Tibial nerve (tissue), 4 donors: ENCODE measurements at regions not wholly inside any gene's neighbourhood (a gene's known extent, or its start where the extent isn't known, plus 50 kb on each side); places are given as distances from the start of the nearest gene placed in this dataset.

Experiments used
- DNase-seq, 2 donors: peaks; one replicate each; pipeline ENCODE4 v3.0.0-alpha.2; 2019; ENCODE audit warnings: low spot score in 2 of 2
- H3K27ac ChIP-seq, 4 donors: fragments of 200-600 bp; sonication (generic) in 3 of 4; one replicate each; pipeline ENCODE4 v1.5.1; 2017 to 2019; ENCODE audit warnings: mild to moderate bottlenecking in 1 of 4
- H3K27me3 ChIP-seq, 2 donors: fragments of 200-600 bp; sonication (generic) in 1 of 2; one replicate each; pipeline versions ENCODE4 v1.5.1 to v1.6.0; 2017 to 2019
- H3K36me3 ChIP-seq, 3 donors: fragments of 200-600 bp; sonication (generic); one replicate each; pipeline ENCODE4 v1.5.1; 2018 to 2019
- H3K4me1 ChIP-seq, 4 donors: fragments of 200-600 bp; sonication (generic) in 3 of 4; one replicate each; pipeline ENCODE4 v1.5.1; 2017 to 2019
- H3K4me3 ChIP-seq, 4 donors: fragments of 200-600 bp; sonication (generic) in 3 of 4; one replicate each; pipeline ENCODE4 v1.5.1; 2017 to 2019; ENCODE audit warnings: mild to moderate bottlenecking in 1 of 4, moderate library complexity in 1 of 4
- H3K9me3 ChIP-seq, 4 donors: fragments of 200-600 bp; sonication (generic) in 3 of 4; one replicate each; pipeline ENCODE4 v1.5.1; 2017 to 2019
- EP300 ChIP-seq, 2 donors: sonication (generic); formaldehyde crosslinking; IDR thresholded peaks; one replicate each; pipeline ENCODE4 v1.6.1; 2017; ENCODE audit warnings: antibody characterized with exemption in 2 of 2, mild to moderate bottlenecking in 1 of 2
- POLR2A ChIP-seq, 2 donors: fragments of 450-650 bp; IDR thresholded peaks; one replicate each; pipeline ENCODE4 v1.6.1; 2017; ENCODE audit warnings: antibody characterized with exemption in 2 of 2, mild to moderate bottlenecking in 2 of 2, moderate library complexity in 2 of 2
- WGBS, 2 donors: methylation state at CpG; one replicate each; pipeline ENCODE4 v1.1.5; 2018; 5-methylcytosine and 5-hydroxymethylcytosine counted together
- TF ChIP-seq, protein P1 (sequence below), 5 experiments: fragments of 200-600 bp in 3 of 5; fragments of 450-650 bp in 2 of 5; sonication (generic) in 3 of 5; IDR thresholded peaks; one replicate each; pipeline ENCODE4 v1.5.1; 2016 to 2019; ENCODE audit warnings: antibody characterized with exemption in 5 of 5, mild to moderate bottlenecking in 3 of 5, moderate library complexity in 2 of 5

DNA sequence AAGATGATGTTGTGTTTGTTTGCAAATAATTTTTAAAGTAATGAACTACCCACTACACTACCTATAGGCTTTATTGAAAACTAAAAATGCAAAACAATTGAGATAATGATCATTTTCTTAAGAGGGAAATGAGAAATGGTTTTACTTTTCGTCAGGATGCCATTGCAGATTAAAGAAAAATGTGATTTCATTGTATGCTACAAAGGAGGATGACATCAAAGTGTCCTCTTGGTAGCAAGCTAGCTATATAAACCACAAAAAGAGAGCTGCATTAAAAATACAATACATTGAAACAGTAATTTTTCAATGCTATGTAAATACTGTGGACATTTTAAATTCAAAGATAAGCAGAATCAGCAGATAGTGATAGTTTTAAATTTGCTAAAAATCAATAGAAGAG lies 87.5 kb upstream of the DPYD start:
- 84 to 90% methylated on average over 1 of the region's 1 CpG for WGBS, 2 donors
- H3K4me1 ChIP-seq = no peaks in the 10 kb centered on the region
- no peak for TF ChIP-seq EP300 (IDR thresholded peaks at IDR 0.05)
- TF ChIP-seq, protein P1, sequence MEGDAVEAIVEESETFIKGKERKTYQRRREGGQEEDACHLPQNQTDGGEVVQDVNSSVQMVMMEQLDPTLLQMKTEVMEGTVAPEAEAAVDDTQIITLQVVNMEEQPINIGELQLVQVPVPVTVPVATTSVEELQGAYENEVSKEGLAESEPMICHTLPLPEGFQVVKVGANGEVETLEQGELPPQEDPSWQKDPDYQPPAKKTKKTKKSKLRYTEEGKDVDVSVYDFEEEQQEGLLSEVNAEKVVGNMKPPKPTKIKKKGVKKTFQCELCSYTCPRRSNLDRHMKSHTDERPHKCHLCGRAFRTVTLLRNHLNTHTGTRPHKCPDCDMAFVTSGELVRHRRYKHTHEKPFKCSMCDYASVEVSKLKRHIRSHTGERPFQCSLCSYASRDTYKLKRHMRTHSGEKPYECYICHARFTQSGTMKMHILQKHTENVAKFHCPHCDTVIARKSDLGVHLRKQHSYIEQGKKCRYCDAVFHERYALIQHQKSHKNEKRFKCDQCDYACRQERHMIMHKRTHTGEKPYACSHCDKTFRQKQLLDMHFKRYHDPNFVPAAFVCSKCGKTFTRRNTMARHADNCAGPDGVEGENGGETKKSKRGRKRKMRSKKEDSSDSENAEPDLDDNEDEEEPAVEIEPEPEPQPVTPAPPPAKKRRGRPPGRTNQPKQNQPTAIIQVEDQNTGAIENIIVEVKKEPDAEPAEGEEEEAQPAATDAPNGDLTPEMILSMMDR (IDR thresholded peaks at IDR 0.05) = no peak
- DNase-seq = no peak
- no peaks in the 10 kb centered on the region for H3K27me3 ChIP-seq
- no peaks in the 10 kb centered on the region for H3K9me3 ChIP-seq
- no peak overlapping the region for H3K27ac ChIP-seq
- H3K4me3 ChIP-seq = no peak overlapping the region
- no peaks in the 10 kb centered on the region for H3K36me3 ChIP-seq

GRCh38 chr1:98005326-98006010 lies 84.6 kb upstream of the DPYD start:
- Histone ChIP-seq H3K4me3 (no peak overlapping the region), H3K36me3 (no peaks in the 10 kb centered on the region), H3K4me1 (no peaks in the 10 kb centered on the region), H3K9me3 (no peaks in the 10 kb centered on the region), H3K27ac (no peak overlapping the region), H3K27me3 (no peaks in the 10 kb centered on the region)
- TF ChIP-seq, protein P1 (IDR thresholded peaks at IDR 0.05) = no peak
- TF ChIP-seq EP300 (IDR thresholded peaks at IDR 0.05) (no peak), POLR2A (IDR thresholded peaks at IDR 0.05) (no peak)
- no peak for DNase-seq

GRCh38 chr1:98003442-98003841 lies 82.6 kb upstream of the DPYD start:
- no peaks in the 10 kb centered on the region for H3K4me1 ChIP-seq
- no peak for DNase-seq

GRCh38 chr1:98002288-98002687 lies 81.5 kb upstream of the DPYD start:
- Histone ChIP-seq H3K4me1 (no peaks in the 10 kb centered on the region), H3K9me3 (no peaks in the 10 kb centered on the region), H3K4me3 (no peak overlapping the region), H3K27me3 (no peaks in the 10 kb centered on the region), H3K27ac (no peak overlapping the region), H3K36me3 (no peaks in the 10 kb centered on the region)
- DNase-seq = no peak
- WGBS, 2 donors = 69 to 74% methylated on average over 2 of the region's 2 CpGs
- TF ChIP-seq EP300 (IDR thresholded peaks at IDR 0.05) (no peak), POLR2A (IDR thresholded peaks at IDR 0.05) (no peak)
- TF ChIP-seq, protein P1 (IDR thresholded peaks at IDR 0.05) = no peak

More at GRCh38 chr1:98003442-98003841, 82.6 kb upstream of the DPYD start:
- no peak for TF ChIP-seq POLR2A (IDR thresholded peaks at IDR 0.05)
- TF ChIP-seq EP300 (IDR thresholded peaks at IDR 0.05) = no peak
- TF ChIP-seq, protein P1 (IDR thresholded peaks at IDR 0.05) = no peak
- no peaks in the 10 kb centered on the region for H3K9me3 ChIP-seq
- H3K27me3 ChIP-seq = no peaks in the 10 kb centered on the region
- WGBS, 2 donors = 26 to 29% methylated on average over 1 of the region's 1 CpG
- no peak overlapping the region for H3K27ac ChIP-seq
- no peak overlapping the region for H3K4me3 ChIP-seq
- H3K36me3 ChIP-seq = no peaks in the 10 kb centered on the region

- WGBS, 2 donors = 83 to 89% methylated on average over 1 of the region's 1 CpG
- Histone ChIP-seq H3K9me3 (no peaks in the 10 kb centered on the region), H3K4me1 (no peaks in the 10 kb centered on the region), H3K36me3 (no peaks in the 10 kb centered on the region), H3K4me3 (no peak overlapping the region), H3K27me3 (no peaks in the 10 kb centered on the region), H3K27ac (no peak overlapping the region)
- TF ChIP-seq EP300 (IDR thresholded peaks at IDR 0.05) = no peak
- TF ChIP-seq, protein P1 (IDR thresholded peaks at IDR 0.05) = no peak
- no peak for TF ChIP-seq POLR2A (IDR thresholded peaks at IDR 0.05)
- no peak for DNase-seq
Observed at GRCh38 chr1:98001764-98002163, 80.9 kb upstream of the DPYD start.
